ENCODE measurements at regions not wholly inside any gene's neighbourhood (a gene's known extent, or its start where the extent isn't known, plus 50 kb on each side); places are given as distances from the start of the nearest gene placed in this dataset.

DNA sequence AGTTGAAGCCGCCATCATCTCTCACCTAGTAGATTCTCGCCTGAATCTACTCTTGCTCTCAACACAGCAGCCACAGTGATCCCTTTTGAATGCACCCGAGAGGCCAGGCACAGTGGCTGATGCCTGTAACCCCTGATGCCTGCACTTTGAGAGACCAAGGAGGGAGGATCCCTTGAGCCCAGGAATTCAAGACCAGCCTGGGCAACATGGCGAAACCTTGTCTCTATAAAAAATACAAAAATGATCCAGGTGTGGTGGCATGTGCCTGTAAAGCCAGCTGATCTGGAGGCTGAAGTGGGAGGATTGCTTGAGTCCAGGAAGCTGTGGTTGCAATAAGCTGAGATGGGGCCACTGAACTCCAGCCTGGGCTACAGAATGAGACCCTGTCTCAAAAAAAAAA, 60.3 kb upstream of the EML4 start:
- DNase-seq (ENCODE audit: low read depth): no peak

DNA sequence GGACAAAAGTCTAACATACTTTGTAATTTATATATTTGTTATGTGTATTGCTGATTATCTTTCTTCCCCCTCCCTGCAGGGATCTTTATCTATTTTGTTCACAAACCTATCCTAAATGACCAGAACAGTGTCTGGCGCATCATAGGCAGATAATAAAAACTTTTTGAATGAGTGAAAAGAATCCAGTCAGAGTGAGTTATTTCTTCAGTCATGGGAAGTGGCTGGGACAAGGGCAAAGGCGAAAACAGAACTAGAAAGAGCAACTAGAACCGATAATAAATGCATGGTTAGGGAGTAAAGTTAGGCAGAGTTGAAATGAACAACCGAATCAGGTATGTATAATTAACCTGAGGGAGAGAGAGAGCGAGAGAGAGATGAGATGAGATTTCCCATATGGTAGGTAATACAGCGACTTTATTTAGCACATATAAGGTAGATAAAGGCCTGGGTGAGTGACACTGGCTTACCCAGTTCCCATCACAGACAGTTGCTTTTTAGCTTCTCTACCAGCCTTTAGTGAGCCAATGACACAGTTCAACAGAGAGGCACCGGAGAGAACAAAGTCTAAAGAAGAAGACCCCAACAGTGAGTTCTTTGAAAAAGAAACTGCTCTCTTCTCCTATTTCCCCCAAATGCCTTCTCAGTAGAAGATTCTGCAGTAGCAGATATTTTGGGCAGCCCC, 59.1 kb upstream of the EML4 start:
- DNase-seq (ENCODE audit: low read depth): no peak

DNA sequence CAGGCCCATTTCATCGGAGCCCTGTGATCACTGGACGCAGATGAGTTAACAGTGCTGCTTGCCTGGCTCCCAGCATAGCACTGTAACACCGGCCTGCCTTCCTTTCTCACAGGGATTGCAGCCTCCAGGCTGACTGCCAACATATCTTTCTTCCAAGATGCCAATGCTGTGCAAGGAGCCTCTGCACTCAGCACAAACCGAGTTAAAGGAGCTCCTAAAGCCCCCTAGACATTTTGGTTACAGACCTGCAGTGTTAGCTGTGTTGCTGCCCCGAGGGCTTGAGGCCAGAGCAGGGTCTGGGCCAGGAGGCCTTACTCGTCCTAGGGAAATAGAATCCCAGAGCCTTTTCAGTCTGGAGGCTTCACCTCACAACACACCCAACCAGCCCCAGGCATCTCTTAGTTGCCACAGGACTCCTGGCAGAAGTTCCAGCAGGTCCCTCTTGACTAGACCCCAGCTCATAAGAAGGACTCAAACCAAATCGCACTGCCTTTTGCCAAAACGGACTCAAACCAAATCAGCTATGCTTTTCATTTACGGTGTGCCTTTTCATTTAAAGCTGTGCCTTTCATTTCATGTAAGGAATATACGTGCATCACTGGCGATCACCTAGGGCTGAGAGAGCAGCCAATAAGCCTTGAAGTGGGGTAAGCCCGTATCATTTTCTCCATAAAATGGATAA, 58.4 kb upstream of the EML4 start:
- no peak for DNase-seq (ENCODE audit: low read depth)

DNA sequence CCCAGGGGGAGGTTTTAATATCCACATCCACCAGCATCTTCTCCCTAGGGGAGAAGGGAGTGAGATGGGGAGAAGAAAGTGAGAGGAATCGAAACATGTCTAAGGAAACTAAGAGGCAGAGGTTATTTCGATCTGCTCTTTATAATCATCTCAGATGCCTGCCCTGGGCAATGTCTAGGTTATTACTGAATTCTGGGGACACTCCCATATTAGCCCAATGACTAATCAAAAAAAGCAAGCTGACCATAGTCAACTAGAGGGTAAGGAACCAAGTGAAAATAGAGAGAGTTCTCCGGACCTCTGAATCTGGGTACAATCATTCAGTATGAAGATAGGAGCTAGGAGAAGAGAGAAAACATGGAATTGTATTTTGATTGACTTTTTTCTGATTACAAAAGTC, 56.7 kb upstream of the EML4 start:
- DNase-seq (ENCODE audit: low read depth): no peak

DNA sequence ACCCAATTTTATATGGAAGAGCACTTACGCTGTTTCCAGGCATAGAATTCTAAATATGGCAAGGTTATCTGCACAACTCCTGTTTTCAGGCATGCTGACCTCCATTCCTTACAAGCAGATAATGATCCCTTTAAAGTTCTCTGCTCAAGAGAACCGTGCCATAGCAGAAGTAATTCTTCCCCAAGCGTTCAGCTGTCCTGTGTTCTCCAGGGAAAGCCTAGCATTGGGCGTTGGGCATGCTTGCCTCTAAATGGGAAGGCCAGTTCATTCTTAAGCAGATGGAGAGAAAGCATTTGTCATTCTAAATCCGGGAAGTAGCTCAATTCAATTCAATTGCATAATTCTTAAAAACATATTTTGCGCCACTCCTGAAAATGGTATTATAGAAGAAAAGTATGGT, 55.7 kb upstream of the EML4 start:
- no peak for DNase-seq (ENCODE audit: low read depth)

DNA sequence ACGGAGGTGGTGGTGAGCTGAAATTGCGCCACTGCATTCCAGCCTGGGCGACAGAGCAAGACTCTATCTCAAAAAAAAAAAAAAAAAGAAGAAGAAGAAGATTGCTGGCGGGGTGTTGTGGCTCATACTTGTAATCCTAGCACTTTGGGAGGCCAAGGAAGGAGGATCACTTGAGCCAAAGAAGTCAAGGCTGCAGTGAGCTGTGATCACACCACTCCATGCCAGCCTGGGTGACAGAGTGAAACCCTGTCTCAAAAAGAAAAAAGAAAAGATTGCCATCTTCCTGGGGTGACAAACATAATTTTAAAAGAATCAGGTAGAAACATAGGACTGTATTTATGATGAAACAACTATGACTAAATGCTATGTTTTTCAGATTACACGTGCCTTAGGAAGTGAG, 55.1 kb upstream of the EML4 start:
- DNase-seq (ENCODE audit: low read depth): no peak

DNA sequence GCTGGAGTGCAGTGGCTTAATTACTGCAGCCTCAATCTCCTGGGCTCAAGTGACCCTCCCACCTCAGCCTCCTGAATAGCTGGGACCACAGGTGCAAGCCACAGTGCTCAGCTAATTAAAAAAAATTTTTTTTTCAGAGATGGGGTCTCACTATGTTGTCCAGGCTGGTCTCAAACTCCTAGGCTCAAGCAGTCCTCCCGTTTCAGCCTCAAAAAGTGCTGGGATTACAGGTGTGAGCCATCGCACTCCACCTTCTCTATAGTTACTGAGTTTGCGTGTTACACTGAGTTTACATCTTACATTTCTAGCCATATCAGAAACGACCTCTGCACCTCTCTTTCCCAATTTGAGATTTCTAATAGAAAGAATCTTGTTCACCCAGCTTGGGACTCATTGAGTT, 53.6 kb upstream of the EML4 start:
- DNase-seq (ENCODE audit: low read depth): no peak

DNA sequence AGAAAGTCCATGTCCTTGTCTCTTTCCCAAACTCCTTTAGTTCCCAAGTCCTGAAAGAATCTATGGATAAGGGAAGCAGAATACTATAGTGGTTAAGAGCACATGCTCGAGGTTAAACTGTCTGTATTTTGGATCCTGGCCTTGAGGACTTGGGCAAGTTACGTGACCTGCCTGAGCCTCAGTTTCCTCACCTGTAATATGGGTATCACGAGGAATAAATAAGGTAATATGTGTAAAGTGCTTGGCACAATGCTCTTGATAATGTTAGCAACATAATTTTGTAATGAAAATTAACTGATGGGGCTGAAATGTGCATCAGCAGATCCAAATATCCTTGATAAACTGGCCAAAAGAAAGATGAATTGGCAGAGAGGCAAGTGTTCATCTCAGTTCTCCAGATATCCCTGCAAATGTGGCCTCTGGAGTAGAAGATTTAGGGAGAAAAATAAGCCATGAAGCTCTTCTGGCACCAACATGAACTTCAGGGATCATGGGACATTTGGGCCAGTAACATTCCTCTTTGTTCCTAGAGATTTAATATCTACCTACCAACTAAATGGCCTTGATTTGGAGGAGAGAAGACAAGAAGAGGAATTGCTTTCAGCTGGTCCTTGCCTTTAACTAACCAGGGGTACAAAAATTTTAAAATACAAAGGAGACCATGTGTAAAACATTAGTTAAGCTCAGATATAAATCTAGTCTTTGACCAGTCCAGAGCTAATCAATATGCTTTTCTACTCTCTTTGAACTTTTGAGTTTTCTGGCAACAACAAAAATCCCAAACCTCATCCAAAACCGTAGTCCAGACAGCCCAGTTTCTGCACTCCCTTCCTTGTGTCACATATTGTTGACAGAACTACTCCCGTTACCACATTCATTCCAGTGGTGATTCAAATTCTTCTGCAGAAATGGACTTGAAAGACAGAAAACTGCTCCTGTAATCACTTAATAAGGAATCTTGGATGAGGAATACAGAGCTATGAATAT, 52.7 kb upstream of the EML4 start:
- DNase-seq (ENCODE audit: low read depth): no peak

DNA sequence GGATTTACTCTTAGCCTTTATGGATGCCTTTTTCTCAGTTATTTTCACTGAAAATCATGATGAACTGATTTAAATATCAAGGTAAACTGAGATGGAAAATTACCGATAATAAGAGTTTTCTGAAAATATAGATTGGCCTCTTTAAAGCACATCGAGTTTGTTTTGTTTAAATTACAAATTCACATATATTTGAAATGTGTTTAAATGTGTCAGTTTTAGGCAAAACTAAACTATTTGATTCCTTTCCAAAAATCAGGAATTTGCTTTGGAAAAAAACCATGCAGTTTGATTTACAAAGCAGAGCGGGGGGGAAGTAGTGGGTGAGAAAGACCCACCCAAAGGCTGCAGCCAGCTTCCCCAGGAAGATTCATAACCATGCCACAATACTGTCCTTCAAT, 52.0 kb upstream of the EML4 start:
- no peak for DNase-seq (ENCODE audit: low read depth)

DNA sequence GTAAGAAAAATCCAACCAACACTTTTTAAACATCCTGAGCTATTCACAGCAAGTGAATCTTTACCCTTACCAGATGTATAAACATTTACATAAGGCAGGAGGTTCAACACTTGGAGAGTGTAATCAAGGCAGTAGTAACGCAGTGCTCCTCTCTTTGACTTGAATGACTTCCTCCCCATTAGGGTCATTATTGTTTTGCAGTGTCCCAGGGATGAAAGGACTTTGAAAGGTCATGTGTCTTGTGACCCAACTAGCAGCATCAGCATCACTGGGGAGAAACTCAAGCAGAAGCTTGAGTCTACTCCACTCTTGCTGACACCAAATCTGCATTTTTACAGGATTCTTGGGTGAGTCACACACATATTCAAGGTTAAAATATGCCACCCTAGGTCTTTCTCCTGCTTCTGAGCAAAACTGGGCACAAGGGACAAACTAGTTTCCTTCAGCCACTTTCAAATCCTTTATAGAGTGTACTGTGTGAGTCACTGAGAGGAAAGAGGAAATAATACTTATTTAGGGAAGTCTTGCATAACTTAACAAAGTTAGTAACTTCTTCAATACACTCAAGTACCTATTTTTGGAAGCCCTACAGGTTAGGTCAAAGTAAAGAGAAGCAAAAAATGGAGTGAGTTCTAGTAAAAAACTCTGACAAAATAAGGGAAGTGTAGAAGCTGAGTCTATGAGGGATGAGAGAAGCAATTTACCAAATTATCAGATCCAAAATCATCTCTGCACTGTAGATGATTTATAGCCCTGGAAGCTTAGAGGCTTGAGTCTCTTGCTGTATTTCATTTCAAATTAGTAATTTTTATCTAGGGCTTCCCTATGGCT, 51.0 kb upstream of the EML4 start:
- peak; percentile 27 for DNase-seq (ENCODE audit: low read depth)

DNA sequence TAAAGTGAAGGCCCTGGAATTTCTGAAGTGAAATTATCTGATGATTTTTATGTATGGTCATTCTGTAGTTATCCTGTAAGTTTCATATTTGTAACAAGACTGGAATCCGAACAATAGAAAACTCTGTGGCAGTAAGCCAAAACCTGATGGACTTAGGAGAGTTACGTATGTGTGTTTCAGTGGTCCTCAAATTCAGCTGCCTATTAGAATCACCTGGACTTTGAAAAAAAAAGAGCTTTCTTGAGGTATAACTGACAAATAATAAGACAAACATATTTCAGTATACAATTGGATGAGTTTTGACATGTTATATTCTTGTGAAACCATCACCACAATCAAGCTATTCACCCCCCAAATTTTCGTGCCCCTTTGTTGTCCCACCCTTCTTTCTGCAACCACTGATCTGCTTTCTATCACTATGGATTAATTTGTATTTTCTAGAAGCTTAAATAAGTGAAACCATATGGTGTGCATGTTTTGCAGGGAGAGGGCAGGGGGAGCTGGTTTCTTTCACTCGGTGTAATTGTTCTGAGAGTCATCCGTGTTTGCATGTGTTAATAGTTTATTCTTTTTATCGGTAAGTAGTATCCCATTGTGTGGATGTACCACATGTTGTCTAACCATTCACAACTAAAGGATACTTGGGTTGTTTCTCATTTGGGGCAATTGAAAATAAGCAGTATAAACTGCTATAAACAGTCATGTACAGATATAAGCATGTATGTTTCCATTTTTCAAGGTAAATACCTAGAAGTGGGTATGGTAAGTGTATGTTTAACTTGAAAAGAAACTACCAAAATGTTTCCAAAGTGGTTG, 50.2 kb upstream of the EML4 start:
- no peak for DNase-seq (ENCODE audit: low read depth)

All from non-pigmented ciliary epithelial cell (primary cell).